ENCODE measurements at regions not wholly inside any gene's neighbourhood (a gene's known extent, or its start where the extent isn't known, plus 50 kb on each side); places are given as distances from the start of the nearest gene placed in this dataset.

DNA sequence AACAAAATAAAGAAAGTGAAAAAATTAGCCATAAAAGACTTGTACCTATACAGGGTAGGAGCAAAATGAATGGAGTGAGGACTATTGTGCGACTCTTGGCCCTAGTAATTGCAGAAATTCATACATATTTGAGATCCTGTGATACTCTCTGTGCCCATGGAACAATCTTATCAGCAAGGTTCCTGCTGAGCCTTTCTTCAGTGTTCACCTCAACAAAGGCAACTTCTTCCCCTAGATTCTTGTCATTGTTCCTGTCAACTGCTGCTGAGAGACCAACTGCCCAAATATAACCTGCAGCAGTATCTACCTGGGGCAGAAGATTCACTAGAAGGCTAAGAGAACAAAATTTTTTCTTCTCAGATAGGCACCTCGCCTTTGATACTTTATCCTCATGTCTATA lies 187.4 kb downstream of the NEBL start:
- H3K27ac ChIP-seq = no peak overlapping the region
- 92 to 100% methylated on average over 2 of the region's 2 CpGs for WGBS, 2 donors (ENCODE audit: low coverage in 1 of 2)
- TF ChIP-seq CTCF (IDR thresholded peaks at IDR 0.05) (no peak), POLR2A (IDR thresholded peaks at IDR 0.05) (no peak), POLR2AphosphoS5 (IDR thresholded peaks at IDR 0.05) (no peak), EP300 (IDR thresholded peaks at IDR 0.05) (no peak)
- no peaks in the 10 kb centered on the region for H3K36me3 ChIP-seq
- no peak overlapping the region for H3K4me3 ChIP-seq
- no peaks in the 10 kb centered on the region for H3K9me3 ChIP-seq
- ATAC-seq = no peak
- H3K27me3 ChIP-seq = no peaks in the 10 kb centered on the region
- H3K4me1 ChIP-seq = no peaks in the 10 kb centered on the region

DNA sequence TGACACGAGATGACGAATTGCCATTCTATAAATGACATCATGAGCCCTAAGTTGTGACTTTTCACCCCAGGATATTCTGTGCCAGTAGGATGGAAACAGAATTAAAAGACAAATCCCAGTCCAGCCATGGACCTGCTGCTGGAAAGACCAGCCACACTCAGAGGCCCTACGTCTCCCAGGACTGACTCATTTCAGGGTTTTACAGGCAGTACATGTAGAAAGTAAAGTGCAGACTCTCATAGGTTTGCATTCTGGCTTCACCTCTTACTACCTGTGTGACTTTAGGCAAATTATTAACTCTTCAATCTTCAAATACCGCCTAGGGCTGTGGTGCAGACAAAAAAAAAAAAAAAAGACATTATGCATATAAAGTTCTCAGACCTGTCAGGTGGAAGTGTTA lies 188.8 kb downstream of the NEBL start:
- no peak for ATAC-seq

DNA sequence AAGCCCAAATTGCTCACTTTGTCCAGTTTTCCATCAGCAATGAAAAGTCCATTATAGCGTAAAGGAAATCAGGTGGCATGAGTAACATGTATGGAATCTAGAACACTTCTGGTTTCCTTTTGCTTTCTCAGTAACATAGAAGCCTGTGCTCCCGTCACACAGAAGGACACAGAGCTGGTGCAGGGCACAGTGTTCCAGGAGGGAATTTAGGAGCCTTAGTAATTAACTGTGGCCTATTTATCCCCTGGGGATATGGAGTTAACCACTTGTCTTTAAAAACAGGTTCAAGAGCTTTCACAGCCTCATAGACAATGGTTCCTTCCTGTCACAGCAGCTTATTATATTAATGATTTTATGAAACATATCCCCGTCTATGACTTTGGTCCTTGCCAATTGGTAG lies 189.9 kb downstream of the NEBL start:
- H3K27me3 ChIP-seq = no peaks in the 10 kb centered on the region
- 79 to 87% methylated on average over 3 of the region's 3 CpGs for WGBS, 2 donors (ENCODE audit: low coverage in 1 of 2)
- H3K4me1 ChIP-seq = no peaks in the 10 kb centered on the region
- no peaks in the 10 kb centered on the region for H3K9me3 ChIP-seq
- no peaks in the 10 kb centered on the region for H3K36me3 ChIP-seq
- H3K27ac ChIP-seq = no peak overlapping the region
- H3K4me3 ChIP-seq = no peak overlapping the region
- TF ChIP-seq EP300 (IDR thresholded peaks at IDR 0.05) = no peak
- no peak for TF ChIP-seq POLR2A (IDR thresholded peaks at IDR 0.05)
- no peak for TF ChIP-seq CTCF (IDR thresholded peaks at IDR 0.05)
- no peak for TF ChIP-seq POLR2AphosphoS5 (IDR thresholded peaks at IDR 0.05)
- ATAC-seq = no peak

More for the DNA sequence above, 188.8 kb downstream of the NEBL start:
- 75 to 84% methylated on average over 3 of the region's 4 CpGs for WGBS, 2 donors (ENCODE audit: low coverage in 1 of 2)
- Histone ChIP-seq H3K27me3 (no peaks in the 10 kb centered on the region), H3K4me3 (no peak overlapping the region), H3K9me3 (no peaks in the 10 kb centered on the region), H3K4me1 (no peaks in the 10 kb centered on the region), H3K27ac (no peak overlapping the region), H3K36me3 (no peaks in the 10 kb centered on the region)
- TF ChIP-seq CTCF (IDR thresholded peaks at IDR 0.05) = no peak
- no peak for TF ChIP-seq POLR2A (IDR thresholded peaks at IDR 0.05)

GRCh38 chr10:20698837-20699236 lies 198.3 kb downstream of the NEBL start:
- Histone ChIP-seq H3K27me3 (no peaks in the 10 kb centered on the region), H3K36me3 (no peaks in the 10 kb centered on the region), H3K27ac (no peak overlapping the region), H3K4me3 (no peak overlapping the region), H3K4me1 (no peaks in the 10 kb centered on the region), H3K9me3 (peaks cover 0 to 15% (median 0%) of the 10 kb centered on the region in 3 donors)
- no peak for ATAC-seq
- no peak for TF ChIP-seq EP300 (IDR thresholded peaks at IDR 0.05)
- no peak for TF ChIP-seq POLR2AphosphoS5 (IDR thresholded peaks at IDR 0.05)
- no peak for TF ChIP-seq CTCF (IDR thresholded peaks at IDR 0.05)
- no peak for TF ChIP-seq POLR2A (IDR thresholded peaks at IDR 0.05)

DNA sequence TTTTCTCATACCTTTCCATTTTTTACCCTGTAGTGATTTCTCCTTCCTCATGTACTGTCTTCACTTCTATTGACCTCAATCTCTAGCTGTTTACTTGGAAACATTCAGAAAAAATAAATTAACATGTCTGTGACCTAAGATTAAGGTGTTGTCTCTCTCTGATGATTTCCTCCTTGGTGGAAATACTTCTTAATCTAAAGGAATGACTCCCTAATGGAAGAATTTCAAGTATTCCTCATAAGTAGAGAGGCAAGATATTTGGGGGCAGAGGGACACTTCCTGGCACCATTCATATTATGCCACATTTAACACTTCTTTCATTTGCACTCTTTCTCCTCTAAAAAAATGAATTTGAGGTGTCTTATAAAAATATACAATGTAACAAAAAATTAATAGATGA lies 202.8 kb downstream of the NEBL start:
- Histone ChIP-seq H3K9me3 (no peaks in the 10 kb centered on the region), H3K4me3 (no peak overlapping the region), H3K27me3 (no peaks in the 10 kb centered on the region), H3K36me3 (no peaks in the 10 kb centered on the region), H3K27ac (no peak overlapping the region), H3K4me1 (no peaks in the 10 kb centered on the region)
- TF ChIP-seq CTCF (IDR thresholded peaks at IDR 0.05) (no peak), EP300 (IDR thresholded peaks at IDR 0.05) (no peak), POLR2AphosphoS5 (IDR thresholded peaks at IDR 0.05) (no peak), POLR2A (IDR thresholded peaks at IDR 0.05) (no peak)
- no peak for ATAC-seq

Data from gastroesophageal sphincter (tissue), 4 donors.